ENCODE measurements at regions not wholly inside any gene's neighbourhood (a gene's known extent, or its start where the extent isn't known, plus 50 kb on each side); places are given as distances from the start of the nearest gene placed in this dataset.

DNA sequence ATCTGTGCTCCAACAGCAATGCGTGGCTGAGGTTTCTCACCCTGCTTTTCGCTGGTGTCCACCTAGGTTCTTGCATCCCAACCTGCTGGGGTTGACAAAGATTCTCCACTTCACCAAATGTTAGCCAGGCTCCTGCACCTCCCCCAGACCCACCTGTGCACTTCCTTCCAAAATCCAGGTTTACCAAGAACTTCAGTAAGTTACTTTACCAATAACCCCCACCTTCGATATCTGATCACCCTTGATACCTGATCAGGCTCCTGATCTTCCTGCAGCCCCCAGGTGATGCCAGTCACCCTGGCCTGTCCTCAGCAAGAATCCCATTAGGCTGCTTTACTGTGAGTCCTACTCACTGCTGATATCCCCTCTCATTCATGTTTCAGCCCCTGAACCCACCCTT, 1203.4 kb downstream of the TBC1D22A start:
- no peaks in the 10 kb centered on the region for H3K9me3 ChIP-seq (ENCODE audit: control insufficient read depth, insufficient read depth, low read depth, low read length)
- ATAC-seq (no peak), DNase-seq (ENCODE audit: low read depth, low spot score) (no peak)
- H3K36me3 ChIP-seq (ENCODE audit: control insufficient read depth, insufficient read depth, low read length): no peaks in the 10 kb centered on the region
- H3K4me3 ChIP-seq (ENCODE audit: low read depth in 2 of 2, low read length in 2 of 2): no peak overlapping the region
- no peak overlapping the region for H3K27ac ChIP-seq (ENCODE audit: low read length)
- intact Hi-C loops (cut with micrococcal nuclease; ENCODE audit: unreplicated experiment) (no loop called here), in situ Hi-C loops (cut with HindIII; ENCODE audit: low pct_unique_long_range_greater_than_20kb, low sequenced_read_pairs) (no loop called here)
- no peaks in the 10 kb centered on the region for H3K27me3 ChIP-seq (ENCODE audit: control insufficient read depth, insufficient read depth, low read length)
- H3K4me1 ChIP-seq (ENCODE audit: control insufficient read depth, insufficient read depth, low read length): no peaks in the 10 kb centered on the region
- ChIA-PET POLR2A (no interaction called here), CTCF (no interaction called here)
- TF ChIP-seq, protein P1, sequence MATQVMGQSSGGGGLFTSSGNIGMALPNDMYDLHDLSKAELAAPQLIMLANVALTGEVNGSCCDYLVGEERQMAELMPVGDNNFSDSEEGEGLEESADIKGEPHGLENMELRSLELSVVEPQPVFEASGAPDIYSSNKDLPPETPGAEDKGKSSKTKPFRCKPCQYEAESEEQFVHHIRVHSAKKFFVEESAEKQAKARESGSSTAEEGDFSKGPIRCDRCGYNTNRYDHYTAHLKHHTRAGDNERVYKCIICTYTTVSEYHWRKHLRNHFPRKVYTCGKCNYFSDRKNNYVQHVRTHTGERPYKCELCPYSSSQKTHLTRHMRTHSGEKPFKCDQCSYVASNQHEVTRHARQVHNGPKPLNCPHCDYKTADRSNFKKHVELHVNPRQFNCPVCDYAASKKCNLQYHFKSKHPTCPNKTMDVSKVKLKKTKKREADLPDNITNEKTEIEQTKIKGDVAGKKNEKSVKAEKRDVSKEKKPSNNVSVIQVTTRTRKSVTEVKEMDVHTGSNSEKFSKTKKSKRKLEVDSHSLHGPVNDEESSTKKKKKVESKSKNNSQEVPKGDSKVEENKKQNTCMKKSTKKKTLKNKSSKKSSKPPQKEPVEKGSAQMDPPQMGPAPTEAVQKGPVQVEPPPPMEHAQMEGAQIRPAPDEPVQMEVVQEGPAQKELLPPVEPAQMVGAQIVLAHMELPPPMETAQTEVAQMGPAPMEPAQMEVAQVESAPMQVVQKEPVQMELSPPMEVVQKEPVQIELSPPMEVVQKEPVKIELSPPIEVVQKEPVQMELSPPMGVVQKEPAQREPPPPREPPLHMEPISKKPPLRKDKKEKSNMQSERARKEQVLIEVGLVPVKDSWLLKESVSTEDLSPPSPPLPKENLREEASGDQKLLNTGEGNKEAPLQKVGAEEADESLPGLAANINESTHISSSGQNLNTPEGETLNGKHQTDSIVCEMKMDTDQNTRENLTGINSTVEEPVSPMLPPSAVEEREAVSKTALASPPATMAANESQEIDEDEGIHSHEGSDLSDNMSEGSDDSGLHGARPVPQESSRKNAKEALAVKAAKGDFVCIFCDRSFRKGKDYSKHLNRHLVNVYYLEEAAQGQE (IDR thresholded peaks at IDR 0.05; ENCODE audit: insufficient read depth in 1 of 2, low read depth in 2 of 2, low read length in 1 of 2): no peak
- TF ChIP-seq POLR2AphosphoS5 (IDR thresholded peaks at IDR 0.05; ENCODE audit: low read depth, low read length): no peak
- TF ChIP-seq TCF7L2 (IDR thresholded peaks at IDR 0.05; ENCODE audit: low read depth, low read length): no peak
- no TSS peak for BruUV-seq (replicated peaks)

DNA sequence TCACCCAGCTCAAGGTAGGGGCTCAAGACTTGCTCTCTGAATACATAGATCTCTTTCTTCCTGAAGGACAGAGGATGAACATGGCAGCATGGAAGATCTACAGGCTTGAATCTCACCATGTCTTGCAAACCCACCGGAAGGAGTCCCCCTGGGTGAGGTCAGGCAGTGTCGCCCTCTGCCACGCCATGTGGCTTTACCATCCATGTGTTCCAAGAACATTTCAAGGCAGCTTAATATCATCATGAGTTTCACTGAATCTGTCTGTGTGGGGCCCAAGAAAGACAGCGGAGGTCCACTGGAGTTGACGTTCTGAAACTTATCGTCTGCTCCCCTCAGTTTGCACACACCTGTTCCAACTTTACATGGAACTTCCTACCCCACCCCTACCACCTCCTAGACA, 1202.6 kb downstream of the TBC1D22A start:
- no peak for DNase-seq (ENCODE audit: low read depth, low spot score)
- in situ Hi-C loops (cut with HindIII; ENCODE audit: low pct_unique_long_range_greater_than_20kb, low sequenced_read_pairs): no loop called here
- H3K4me3 ChIP-seq (ENCODE audit: low read depth in 2 of 2, low read length in 2 of 2): no peak overlapping the region

DNA sequence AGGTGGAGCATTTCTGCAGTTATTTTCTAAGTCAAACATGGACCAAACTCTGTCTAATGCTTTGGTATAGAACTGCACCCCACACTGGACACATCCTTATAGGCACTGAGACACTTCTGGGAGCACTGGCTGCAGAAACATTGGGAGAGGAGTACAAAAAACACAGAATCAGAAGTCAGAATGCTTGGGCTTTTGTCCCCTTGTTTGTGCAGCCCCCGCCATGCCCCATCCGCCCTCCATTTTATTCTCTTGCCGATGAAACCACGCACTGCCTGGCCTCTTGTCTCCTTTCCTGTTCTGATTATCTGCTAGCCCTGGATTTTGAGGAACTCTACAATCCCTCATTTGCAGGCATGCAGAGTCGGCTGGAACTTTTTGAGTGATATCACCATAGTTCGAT, 1201.2 kb downstream of the TBC1D22A start:
- CTCF ChIA-PET: no interaction called here
- Histone ChIP-seq H3K4me1 (ENCODE audit: control insufficient read depth, insufficient read depth, low read length) (no peaks in the 10 kb centered on the region), H3K27ac (ENCODE audit: low read length) (no peak overlapping the region), H3K36me3 (ENCODE audit: control insufficient read depth, insufficient read depth, low read length) (no peaks in the 10 kb centered on the region), H3K9me3 (ENCODE audit: control insufficient read depth, insufficient read depth, low read depth, low read length) (no peaks in the 10 kb centered on the region), H3K4me3 (ENCODE audit: low read depth in 2 of 2, low read length in 2 of 2) (no peak overlapping the region), H3K27me3 (ENCODE audit: control insufficient read depth, insufficient read depth, low read length) (no peaks in the 10 kb centered on the region)
- POLR2A ChIA-PET: no interaction called here
- DNase-seq (ENCODE audit: low read depth, low spot score): no peak
- ATAC-seq: no peak
- intact Hi-C loops (cut with micrococcal nuclease; ENCODE audit: unreplicated experiment): no loop called here
- no TSS peak for BruUV-seq (replicated peaks)
- TF ChIP-seq, protein P1 (IDR thresholded peaks at IDR 0.05; ENCODE audit: insufficient read depth in 1 of 2, low read depth in 2 of 2, low read length in 1 of 2): no peak
- TF ChIP-seq TCF7L2 (IDR thresholded peaks at IDR 0.05; ENCODE audit: low read depth, low read length) (no peak), SIN3A (IDR thresholded peaks at IDR 0.05; ENCODE audit: borderline replicate concordance, insufficient read depth, low read depth, low read length) (no peak), POLR2AphosphoS5 (IDR thresholded peaks at IDR 0.05; ENCODE audit: low read depth, low read length) (no peak)
- in situ Hi-C loops (cut with HindIII; ENCODE audit: low pct_unique_long_range_greater_than_20kb, low sequenced_read_pairs): no loop called here

More for the DNA sequence above, 1202.6 kb downstream of the TBC1D22A start:
- BruUV-seq (replicated peaks): no TSS peak
- Histone ChIP-seq H3K27me3 (ENCODE audit: control insufficient read depth, insufficient read depth, low read length) (no peaks in the 10 kb centered on the region), H3K4me1 (ENCODE audit: control insufficient read depth, insufficient read depth, low read length) (no peaks in the 10 kb centered on the region), H3K9me3 (ENCODE audit: control insufficient read depth, insufficient read depth, low read depth, low read length) (no peaks in the 10 kb centered on the region), H3K36me3 (ENCODE audit: control insufficient read depth, insufficient read depth, low read length) (no peaks in the 10 kb centered on the region), H3K27ac (ENCODE audit: low read length) (no peak overlapping the region)
- intact Hi-C loops (cut with micrococcal nuclease; ENCODE audit: unreplicated experiment): no loop called here
- no peak for ATAC-seq
- ChIA-PET POLR2A (no interaction called here), CTCF (no interaction called here)
- no peak for TF ChIP-seq SIN3A (IDR thresholded peaks at IDR 0.05; ENCODE audit: borderline replicate concordance, insufficient read depth, low read depth, low read length)

Measured in Panc1 (cell line).